ENCODE measurements at regions not wholly inside any gene's neighbourhood (a gene's known extent, or its start where the extent isn't known, plus 50 kb on each side); places are given as distances from the start of the nearest gene placed in this dataset.

DNA sequence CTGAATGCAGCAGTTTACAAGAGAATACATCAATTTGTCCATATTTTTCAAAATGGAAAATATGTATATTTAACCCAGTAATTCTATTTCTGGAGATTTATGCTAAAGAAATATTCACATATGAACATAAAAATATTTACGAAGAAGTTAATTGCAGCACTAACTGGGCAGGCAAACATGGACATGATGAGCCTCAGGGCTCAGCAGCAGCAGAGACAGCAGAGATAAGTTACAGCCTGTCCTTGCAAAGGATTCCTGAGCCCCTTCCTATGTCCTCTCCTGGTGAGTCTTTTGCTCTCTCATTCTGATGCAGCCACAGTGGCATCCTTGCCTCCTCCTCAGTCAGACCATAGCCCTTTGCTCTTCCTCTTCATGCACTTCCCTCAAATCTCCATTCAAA is 680.6 kb upstream of the CPEB2 start:
- TF ChIP-seq, protein P1, sequence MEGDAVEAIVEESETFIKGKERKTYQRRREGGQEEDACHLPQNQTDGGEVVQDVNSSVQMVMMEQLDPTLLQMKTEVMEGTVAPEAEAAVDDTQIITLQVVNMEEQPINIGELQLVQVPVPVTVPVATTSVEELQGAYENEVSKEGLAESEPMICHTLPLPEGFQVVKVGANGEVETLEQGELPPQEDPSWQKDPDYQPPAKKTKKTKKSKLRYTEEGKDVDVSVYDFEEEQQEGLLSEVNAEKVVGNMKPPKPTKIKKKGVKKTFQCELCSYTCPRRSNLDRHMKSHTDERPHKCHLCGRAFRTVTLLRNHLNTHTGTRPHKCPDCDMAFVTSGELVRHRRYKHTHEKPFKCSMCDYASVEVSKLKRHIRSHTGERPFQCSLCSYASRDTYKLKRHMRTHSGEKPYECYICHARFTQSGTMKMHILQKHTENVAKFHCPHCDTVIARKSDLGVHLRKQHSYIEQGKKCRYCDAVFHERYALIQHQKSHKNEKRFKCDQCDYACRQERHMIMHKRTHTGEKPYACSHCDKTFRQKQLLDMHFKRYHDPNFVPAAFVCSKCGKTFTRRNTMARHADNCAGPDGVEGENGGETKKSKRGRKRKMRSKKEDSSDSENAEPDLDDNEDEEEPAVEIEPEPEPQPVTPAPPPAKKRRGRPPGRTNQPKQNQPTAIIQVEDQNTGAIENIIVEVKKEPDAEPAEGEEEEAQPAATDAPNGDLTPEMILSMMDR (IDR thresholded peaks at IDR 0.05; ENCODE audit: insufficient read depth, low read depth, low read length, missing control alignments) = no peak
- no peak for DNase-seq (ENCODE audit: low read depth)
- no peak overlapping the region for H3K4me3 ChIP-seq (ENCODE audit: low read depth, low read length)

DNA sequence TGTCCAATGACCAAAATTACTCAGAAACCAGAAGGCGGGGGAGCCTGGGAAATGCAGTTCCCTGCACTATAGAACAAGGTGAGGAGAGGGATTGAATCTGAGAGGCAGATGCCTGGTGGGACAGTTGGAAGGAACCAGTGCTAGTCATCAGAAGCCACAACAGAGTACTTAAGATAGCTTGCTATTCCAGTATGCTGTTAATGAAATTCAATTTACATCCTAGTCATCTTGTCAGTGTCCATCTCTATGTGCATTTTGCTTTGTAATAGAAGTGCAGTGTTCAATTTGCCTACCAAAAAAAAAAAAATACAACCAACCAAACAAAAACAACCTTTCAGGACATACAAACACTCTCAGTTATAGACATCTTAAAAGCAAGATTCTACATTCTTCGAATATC is 679.1 kb upstream of the CPEB2 start:
- TF ChIP-seq, protein P1 (IDR thresholded peaks at IDR 0.05; ENCODE audit: insufficient read depth, low read depth, low read length, missing control alignments) = no peak
- no peak overlapping the region for H3K4me3 ChIP-seq (ENCODE audit: low read depth, low read length)
- DNase-seq (ENCODE audit: low read depth) = no peak

DNA sequence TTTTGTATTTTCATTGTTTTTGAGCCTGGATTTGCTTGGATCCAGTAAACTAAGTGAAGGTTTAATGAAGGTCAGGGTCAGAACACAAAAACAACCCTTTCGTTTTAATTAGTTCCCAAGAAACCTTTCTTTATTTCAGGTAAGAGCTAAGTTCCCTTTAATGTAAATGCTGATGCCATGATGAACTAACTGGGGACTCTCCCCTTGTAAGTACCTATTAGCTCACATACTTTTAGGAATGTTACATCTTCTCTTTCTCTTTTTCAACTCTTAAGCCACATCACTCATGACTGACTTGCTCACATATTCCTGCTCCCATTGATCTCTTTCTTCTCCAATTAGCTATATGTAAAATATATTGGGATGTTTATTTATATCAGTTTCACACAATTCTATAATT is 673.1 kb upstream of the CPEB2 start:
- H3K4me3 ChIP-seq (ENCODE audit: low read depth, low read length) = no peak overlapping the region
- no peak for DNase-seq (ENCODE audit: low read depth)
- TF ChIP-seq, protein P1 (IDR thresholded peaks at IDR 0.05; ENCODE audit: insufficient read depth, low read depth, low read length, missing control alignments) = no peak

DNA sequence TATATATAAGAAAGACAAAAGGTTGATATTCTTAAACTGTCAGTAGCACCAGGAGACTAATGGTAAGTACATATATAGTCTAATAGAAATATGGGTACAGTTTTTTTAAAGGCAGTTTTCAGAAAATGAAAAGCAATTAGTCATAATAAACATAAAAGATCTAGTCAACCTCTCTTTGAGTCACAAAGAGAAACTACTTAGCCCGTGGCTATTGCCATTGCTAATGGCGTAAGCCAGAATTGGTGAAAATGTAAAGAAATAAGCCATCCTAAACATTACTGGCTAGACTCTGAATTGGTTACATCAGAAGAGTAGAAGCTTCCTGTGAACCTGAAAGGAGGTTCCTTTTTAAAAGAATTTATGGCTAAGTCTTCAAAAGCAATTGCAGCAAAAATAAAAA is 668.7 kb upstream of the CPEB2 start:
- H3K4me3 ChIP-seq (ENCODE audit: low read depth, low read length) = no peak overlapping the region
- TF ChIP-seq, protein P1 (IDR thresholded peaks at IDR 0.05; ENCODE audit: insufficient read depth, low read depth, low read length, missing control alignments) = no peak
- DNase-seq (ENCODE audit: low read depth) = no peak

DNA sequence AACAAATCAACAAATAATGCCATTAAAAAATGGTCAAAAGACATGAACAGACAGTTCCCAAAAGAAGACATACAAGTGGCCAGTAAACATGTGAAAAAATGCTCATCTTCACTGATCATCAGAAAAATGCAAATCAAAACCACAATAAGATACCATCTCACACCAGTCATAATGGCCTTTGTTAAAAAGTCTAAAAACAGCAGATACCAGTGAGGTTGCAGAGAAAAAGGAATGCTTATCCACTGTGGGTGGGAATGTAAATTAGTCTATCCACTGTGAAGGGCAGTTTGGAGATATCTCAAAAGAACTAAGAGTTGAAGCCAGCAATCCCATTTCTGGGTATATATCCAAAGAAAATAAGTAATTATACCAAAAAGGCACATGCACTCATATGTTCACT is 668.1 kb upstream of the CPEB2 start:
- no peak overlapping the region for H3K4me3 ChIP-seq (ENCODE audit: low read depth, low read length)
- TF ChIP-seq, protein P1 (IDR thresholded peaks at IDR 0.05; ENCODE audit: insufficient read depth, low read depth, low read length, missing control alignments) = no peak
- DNase-seq (ENCODE audit: low read depth) = no peak

DNA sequence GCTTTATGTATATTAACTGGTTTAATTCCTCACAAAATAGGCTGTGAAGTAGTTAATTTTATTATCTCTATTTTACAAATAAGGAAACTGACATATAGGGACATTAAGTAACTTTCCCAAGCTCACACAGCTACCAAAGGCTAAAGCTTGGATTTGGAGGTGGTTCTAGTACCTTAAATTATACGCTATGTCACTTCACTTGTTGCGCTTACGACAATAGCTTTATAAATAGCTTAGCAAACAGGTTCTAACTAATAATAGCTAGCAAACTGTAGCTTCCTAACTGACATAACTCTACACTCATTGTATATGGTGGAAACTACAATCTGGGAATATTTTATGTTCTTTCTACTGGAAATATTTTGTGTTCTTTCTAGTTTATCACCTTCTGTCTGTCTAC is 666.4 kb upstream of the CPEB2 start:
- H3K4me3 ChIP-seq (ENCODE audit: low read depth, low read length) = no peak overlapping the region
- TF ChIP-seq, protein P1 (IDR thresholded peaks at IDR 0.05; ENCODE audit: insufficient read depth, low read depth, low read length, missing control alignments) = no peak
- DNase-seq (ENCODE audit: low read depth) = no peak

DNA sequence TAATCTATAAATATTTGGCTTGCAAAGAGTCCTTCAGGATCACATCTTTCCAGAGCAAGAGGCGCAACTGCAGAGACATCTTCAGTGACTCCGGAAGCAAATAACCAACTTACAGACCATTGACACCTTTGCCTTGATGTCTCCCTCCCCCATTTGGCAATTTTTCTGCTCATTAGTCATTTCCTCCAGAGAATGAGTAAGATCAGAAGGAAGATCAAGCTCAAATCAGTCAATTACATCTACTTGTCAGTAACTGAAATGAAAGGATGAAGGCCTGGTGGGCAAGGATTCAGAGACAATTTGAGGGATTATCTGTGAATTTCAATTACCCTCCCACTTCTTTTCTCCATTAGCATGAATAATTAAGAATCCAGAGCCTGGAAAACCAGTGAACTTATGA is 665.6 kb upstream of the CPEB2 start:
- H3K4me3 ChIP-seq (ENCODE audit: low read depth, low read length) = no peak overlapping the region
- TF ChIP-seq, protein P1 (IDR thresholded peaks at IDR 0.05; ENCODE audit: insufficient read depth, low read depth, low read length, missing control alignments) = no peak

More for the DNA sequence above, 665.6 kb upstream of the CPEB2 start:
- DNase-seq (ENCODE audit: low read depth) = peak; percentile 30

Measured in GM12865 (cell line).